Brain microvascular endothelial cell (primary cell): ENCODE measurements at regions not wholly inside any gene's neighbourhood (a gene's known extent, or its start where the extent isn't known, plus 50 kb on each side); places are given as distances from the start of the nearest gene placed in this dataset.

Experiments
- DNase-seq: peaks from one replicate; pipeline ENCODE4 v3.0.0-alpha.2; 2020
- H3K27ac ChIP-seq: fragments of 250-450 bp; sonication (Bioruptor Pico); 2 replicates; pipeline ENCODE4 v1.5.1; 2020; ENCODE audit warnings: mild to moderate bottlenecking, moderate library complexity
- H3K27me3 ChIP-seq: fragments of 250-450 bp; sonication (Bioruptor Pico); replicated peaks from 2 replicates; pipeline ENCODE4 v1.5.1; 2020; ENCODE audit warnings: mild to moderate bottlenecking
- H3K36me3 ChIP-seq: fragments of 250-450 bp; sonication (Bioruptor Pico); replicated peaks from 2 replicates; pipeline ENCODE4 v1.5.1; 2020; ENCODE audit warnings: mild to moderate bottlenecking
- H3K4me3 ChIP-seq: 2 replicates; pipeline ENCODE4 v1.5.1; 2011; ENCODE audit warnings: low read depth, mild to moderate bottlenecking, control low read depth, low read length, moderate library complexity
- CTCF ChIP-seq: IDR thresholded peaks from 2 replicates; pipeline ENCODE4 v1.5.1; 2011; ENCODE audit warnings: low read depth, mild to moderate bottlenecking, moderate library complexity, low read length, control low read depth, inconsistent platforms; ENCODE audit errors: missing control alignments
- in situ Hi-C: cut with HindIII; loops from 2 replicates; pipeline ENCODE4 v1.10.0; 2017; ENCODE audit warnings: low sequenced_read_pairs, low pct_ligation_motif_present

- Histone ChIP-seq H3K27ac (peak overlapping the region; percentile 20), H3K36me3 (no peaks in the 10 kb centered on the region), H3K27me3 (no peaks in the 10 kb centered on the region), H3K4me3 (no peak overlapping the region)
- in situ Hi-C loops = no loop called here
- DNase-seq = peak; percentile 74
- no peak for TF ChIP-seq CTCF
Measured at GRCh38 chr14:80390906-80391305, 179.6 kb upstream of the DIO2 start.

DNA sequence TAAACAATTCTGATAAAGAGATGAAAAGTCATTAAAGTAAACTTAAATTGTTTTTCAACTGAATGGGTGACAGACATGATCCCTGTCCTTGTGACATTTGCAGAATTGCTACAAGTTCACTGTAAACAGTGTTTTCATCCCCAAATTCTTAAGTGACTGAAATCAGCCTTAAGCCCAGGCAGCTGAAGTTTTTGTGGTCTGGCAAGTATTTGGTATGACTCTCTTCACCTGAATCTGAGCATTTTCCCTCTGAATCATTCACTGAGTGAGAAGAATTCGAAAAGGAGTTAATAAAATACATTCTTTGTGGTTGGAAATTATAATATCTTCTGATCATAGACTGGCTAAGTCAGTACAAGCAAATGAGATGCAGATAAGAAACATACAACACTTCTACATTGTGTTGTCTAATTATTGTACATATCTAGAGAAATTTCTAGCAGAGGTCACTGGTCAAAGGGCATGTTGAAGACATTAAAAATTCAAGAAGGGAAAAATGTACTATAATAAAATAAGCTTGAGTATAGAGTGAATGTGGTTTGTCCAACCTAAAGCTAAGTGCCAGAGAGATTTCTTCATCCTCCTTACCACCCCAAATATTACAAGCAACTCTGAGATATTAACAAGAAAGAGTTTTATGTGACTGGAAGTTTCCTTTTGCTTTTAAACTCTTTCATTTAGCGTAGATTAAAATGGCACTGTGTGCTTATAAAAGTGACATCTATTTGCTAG is 177.8 kb upstream of the DIO2 start:
- no peaks in the 10 kb centered on the region for H3K27me3 ChIP-seq
- no peaks in the 10 kb centered on the region for H3K36me3 ChIP-seq
- DNase-seq = peak; percentile 75
- peak overlapping the region; percentile 38 for H3K27ac ChIP-seq
- in situ Hi-C loops = no loop called here
- H3K4me3 ChIP-seq = no peak overlapping the region
- TF ChIP-seq CTCF = no peak

DNA sequence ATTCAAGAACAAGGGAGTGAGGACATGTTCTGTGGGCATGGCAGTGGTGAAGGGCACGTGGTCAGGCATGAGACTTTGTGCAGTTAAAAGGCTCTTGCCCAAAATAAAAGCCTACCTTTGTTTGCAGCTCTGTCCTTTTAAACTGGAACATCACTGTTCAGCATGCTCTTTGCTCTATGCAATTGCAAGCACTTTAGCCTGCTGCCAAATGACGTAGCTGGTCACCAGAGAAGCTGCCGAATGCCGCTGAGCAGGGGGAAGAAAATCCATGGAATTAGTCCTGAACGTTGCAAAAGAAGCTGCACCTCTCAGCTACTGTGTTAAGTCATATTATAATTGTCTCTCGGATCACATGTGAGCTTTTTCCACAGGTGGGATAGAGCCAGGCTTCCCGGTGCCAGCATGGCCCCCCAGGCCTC is 176.3 kb upstream of the DIO2 start:
- H3K27ac ChIP-seq = no peak overlapping the region
- no peaks in the 10 kb centered on the region for H3K27me3 ChIP-seq
- no peak for TF ChIP-seq CTCF
- no peak overlapping the region for H3K4me3 ChIP-seq
- DNase-seq = no peak
- H3K36me3 ChIP-seq = no peaks in the 10 kb centered on the region
- in situ Hi-C loops = no loop called here

- Histone ChIP-seq H3K27me3 (no peaks in the 10 kb centered on the region), H3K4me3 (no peak overlapping the region), H3K27ac (no peak overlapping the region), H3K36me3 (no peaks in the 10 kb centered on the region)
- no peak for DNase-seq
- in situ Hi-C loops = no loop called here
- TF ChIP-seq CTCF = no peak
Measured at GRCh38 chr14:80385336-80385735, 174.0 kb upstream of the DIO2 start.

DNA sequence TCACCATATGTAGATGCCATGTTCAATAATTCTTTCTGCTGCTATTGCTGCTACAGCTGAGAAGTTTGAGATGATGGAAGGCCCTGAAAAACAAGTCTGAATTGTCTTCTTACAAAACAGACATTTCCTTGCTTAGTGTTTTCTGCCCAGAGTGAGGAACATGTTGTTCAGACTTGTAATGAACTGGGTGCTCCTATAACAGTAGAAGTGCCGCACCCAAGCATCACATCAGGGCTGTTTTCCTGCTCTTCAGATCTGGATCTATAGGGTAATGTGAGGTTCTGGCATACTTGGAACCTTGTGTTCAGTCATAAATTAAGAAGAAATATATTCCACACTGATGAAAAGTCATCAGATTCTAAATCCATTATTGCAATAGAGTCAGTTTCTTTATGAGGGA is 171.9 kb upstream of the DIO2 start:
- H3K4me3 ChIP-seq = no peak overlapping the region
- H3K27ac ChIP-seq = no peak overlapping the region
- H3K36me3 ChIP-seq = no peaks in the 10 kb centered on the region
- no peak for TF ChIP-seq CTCF
- H3K27me3 ChIP-seq = no peaks in the 10 kb centered on the region
- DNase-seq = no peak
- in situ Hi-C loops = no loop called here
